Neural cell (in vitro differentiated cells): ENCODE measurements at regions not wholly inside any gene's neighbourhood (a gene's known extent, or its start where the extent isn't known, plus 50 kb on each side); places are given as distances from the start of the nearest gene placed in this dataset.

Experiments used
- EP300 ChIP-seq: fragments of 450-650 bp; conservative IDR thresholded peaks from 2 replicates; pipeline ENCODE4 v1.6.1; 2014; ENCODE audit warnings: antibody characterized with exemption, mild to moderate bottlenecking, moderate library complexity; ENCODE audit not compliant: poor library complexity, severe bottlenecking
- EZH2 ChIP-seq: fragments of 200-600, 300-800 bp; shearing (Covaris generic), sonication (generic); IDR thresholded peaks from 2 replicates; pipeline ENCODE4 v1.6.1; 2014; ENCODE audit warnings: antibody characterized with exemption, low read length, borderline replicate concordance, mild to moderate bottlenecking; ENCODE audit not compliant: insufficient read depth, poor library complexity, severe bottlenecking
- POLR2AphosphoS5 ChIP-seq: IDR thresholded peaks from 2 replicates; pipeline ENCODE4 v1.6.1; 2012
- RAD21 ChIP-seq: fragments of 450-650 bp; conservative IDR thresholded peaks from 2 replicates; pipeline ENCODE4 v1.6.1; 2014; ENCODE audit warnings: antibody characterized with exemption, mild to moderate bottlenecking, moderate library complexity
- REST ChIP-seq: IDR thresholded peaks from 2 replicates; pipeline ENCODE4 v1.6.1; 2012; ENCODE audit warnings: borderline replicate concordance
- SMC3 ChIP-seq: fragments of 450-650 bp; conservative IDR thresholded peaks from 2 replicates; pipeline ENCODE4 v1.6.1; 2014; ENCODE audit warnings: antibody characterized with exemption, mild to moderate bottlenecking, moderate library complexity; ENCODE audit not compliant: poor library complexity
- TAF1 ChIP-seq: IDR thresholded peaks from 2 replicates; pipeline ENCODE4 v1.6.1; 2012; ENCODE audit warnings: low read depth
- TF ChIP-seq, protein P1 (sequence below): fragments of 450-650 bp; IDR thresholded peaks from 2 replicates; pipeline ENCODE4 v1.5.1; 2014; ENCODE audit warnings: antibody characterized with exemption, mild to moderate bottlenecking, moderate library complexity; ENCODE audit not compliant: poor library complexity, severe bottlenecking

DNA sequence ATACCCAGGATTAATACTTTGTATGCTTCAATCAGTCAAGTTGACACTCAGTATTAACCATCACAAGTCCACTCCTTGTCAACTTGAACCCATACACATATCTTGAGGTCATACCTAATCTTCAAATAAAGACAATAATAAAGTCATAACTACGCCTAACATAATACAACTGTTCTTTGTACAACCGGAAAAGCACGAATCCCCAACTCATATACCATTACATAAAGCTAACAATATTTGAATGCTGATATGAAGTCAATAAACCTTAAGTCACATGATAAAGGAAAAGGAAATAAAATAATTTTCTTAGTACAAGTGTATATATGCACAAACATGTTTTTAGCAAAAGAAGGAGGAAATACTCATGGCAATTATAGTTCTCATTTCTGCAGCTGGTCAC, 770.6 kb upstream of the GYPC start:
- TF ChIP-seq, protein P1, sequence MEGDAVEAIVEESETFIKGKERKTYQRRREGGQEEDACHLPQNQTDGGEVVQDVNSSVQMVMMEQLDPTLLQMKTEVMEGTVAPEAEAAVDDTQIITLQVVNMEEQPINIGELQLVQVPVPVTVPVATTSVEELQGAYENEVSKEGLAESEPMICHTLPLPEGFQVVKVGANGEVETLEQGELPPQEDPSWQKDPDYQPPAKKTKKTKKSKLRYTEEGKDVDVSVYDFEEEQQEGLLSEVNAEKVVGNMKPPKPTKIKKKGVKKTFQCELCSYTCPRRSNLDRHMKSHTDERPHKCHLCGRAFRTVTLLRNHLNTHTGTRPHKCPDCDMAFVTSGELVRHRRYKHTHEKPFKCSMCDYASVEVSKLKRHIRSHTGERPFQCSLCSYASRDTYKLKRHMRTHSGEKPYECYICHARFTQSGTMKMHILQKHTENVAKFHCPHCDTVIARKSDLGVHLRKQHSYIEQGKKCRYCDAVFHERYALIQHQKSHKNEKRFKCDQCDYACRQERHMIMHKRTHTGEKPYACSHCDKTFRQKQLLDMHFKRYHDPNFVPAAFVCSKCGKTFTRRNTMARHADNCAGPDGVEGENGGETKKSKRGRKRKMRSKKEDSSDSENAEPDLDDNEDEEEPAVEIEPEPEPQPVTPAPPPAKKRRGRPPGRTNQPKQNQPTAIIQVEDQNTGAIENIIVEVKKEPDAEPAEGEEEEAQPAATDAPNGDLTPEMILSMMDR = no peak
- TF ChIP-seq TAF1 (no peak), SMC3 (no peak), RAD21 (no peak), POLR2AphosphoS5 (no peak), EZH2 (no peak), REST (no peak), EP300 (no peak)
